ENCODE measurements at regions not wholly inside any gene's neighbourhood (a gene's known extent, or its start where the extent isn't known, plus 50 kb on each side); places are given as distances from the start of the nearest gene placed in this dataset.

DNA sequence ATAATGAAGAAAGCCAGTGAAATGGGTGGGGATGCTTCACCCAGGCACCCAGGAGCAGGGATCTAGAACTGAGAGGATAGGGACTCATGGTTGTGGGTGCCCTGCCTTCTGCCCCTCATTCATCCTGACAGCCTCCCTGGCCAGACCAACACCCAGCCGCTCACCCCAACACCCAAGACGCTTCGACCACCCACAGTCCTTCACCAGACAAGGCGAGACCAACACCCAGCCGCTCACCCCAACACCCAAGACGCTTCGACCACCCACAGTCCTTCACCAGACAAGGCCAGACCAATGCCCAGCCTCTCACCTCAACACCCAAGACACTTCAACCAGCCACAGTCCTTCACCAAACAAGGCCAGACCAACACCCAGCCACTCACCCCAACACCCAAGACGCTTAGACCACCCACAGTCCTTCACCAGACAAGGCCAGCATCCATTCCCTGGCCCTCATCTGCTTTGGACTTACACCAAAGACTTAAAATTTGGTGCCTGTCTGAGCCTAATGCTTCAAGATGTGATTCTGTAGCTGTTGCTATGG is 131.5 kb downstream of the ANKRD60 start:
- WGBS, 2 donors, result 66 to 77% methylated on average over 8 of the region's 8 CpGs
- Histone ChIP-seq H3K36me3 (ENCODE audit: control insufficient read depth in 4 of 4, insufficient read depth in 4 of 4, low read length in 4 of 4) (no peaks in the 10 kb centered on the region), H3K9me3 (ENCODE audit: control insufficient read depth in 4 of 4, insufficient read depth in 3 of 4, low read length in 3 of 4) (no peaks in the 10 kb centered on the region), H3K27me3 (ENCODE audit: control insufficient read depth in 3 of 3, insufficient read depth in 3 of 3, low read length in 2 of 3) (peaks cover 0 to 2% (median 0%) of the 10 kb centered on the region in 3 donors), H3K4me1 (ENCODE audit: control insufficient read depth in 5 of 5, insufficient read depth in 5 of 5, low read length in 5 of 5) (peaks cover 0 to 6% (median 0%) of the 10 kb centered on the region in 5 donors), H3K9ac (ENCODE audit: insufficient read depth in 1 of 2, low read length in 2 of 2) (no peak overlapping the region), H3K27ac (ENCODE audit: low read depth in 1 of 2, low read length in 1 of 2) (no peak overlapping the region), H3K4me3 (no peak overlapping the region)
- no peak for DNase-seq
- TF ChIP-seq, protein P1, sequence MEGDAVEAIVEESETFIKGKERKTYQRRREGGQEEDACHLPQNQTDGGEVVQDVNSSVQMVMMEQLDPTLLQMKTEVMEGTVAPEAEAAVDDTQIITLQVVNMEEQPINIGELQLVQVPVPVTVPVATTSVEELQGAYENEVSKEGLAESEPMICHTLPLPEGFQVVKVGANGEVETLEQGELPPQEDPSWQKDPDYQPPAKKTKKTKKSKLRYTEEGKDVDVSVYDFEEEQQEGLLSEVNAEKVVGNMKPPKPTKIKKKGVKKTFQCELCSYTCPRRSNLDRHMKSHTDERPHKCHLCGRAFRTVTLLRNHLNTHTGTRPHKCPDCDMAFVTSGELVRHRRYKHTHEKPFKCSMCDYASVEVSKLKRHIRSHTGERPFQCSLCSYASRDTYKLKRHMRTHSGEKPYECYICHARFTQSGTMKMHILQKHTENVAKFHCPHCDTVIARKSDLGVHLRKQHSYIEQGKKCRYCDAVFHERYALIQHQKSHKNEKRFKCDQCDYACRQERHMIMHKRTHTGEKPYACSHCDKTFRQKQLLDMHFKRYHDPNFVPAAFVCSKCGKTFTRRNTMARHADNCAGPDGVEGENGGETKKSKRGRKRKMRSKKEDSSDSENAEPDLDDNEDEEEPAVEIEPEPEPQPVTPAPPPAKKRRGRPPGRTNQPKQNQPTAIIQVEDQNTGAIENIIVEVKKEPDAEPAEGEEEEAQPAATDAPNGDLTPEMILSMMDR (IDR thresholded peaks at IDR 0.05; ENCODE audit: control extremely low read depth, extremely low read depth), result no peak
- ATAC-seq (ENCODE audit: insufficient read depth, low FRiP score), result no peak

DNA sequence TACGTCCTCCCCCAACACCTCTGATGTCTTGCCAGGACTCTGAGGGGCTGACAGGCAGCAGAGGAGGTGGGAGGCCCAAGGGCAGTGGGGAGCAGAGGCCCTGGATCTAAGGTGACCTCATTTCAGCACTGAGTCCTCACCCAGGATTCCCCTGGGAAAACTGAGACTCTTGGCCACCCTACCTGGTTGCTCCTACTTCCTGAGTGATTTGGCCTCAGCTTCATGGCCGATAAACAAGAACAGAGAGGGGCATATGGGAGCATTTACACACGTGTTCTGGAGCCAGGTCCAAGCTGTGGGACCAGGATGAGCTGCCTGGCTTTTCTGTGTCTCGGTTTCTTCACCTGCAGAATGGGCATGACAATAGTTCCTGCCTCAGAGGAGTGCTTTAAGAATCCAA is 133.8 kb downstream of the ANKRD60 start:
- Histone ChIP-seq H3K4me3 (no peak overlapping the region), H3K27ac (ENCODE audit: low read depth in 1 of 2, low read length in 1 of 2) (no peak overlapping the region), H3K9me3 (ENCODE audit: control insufficient read depth in 4 of 4, insufficient read depth in 3 of 4, low read length in 3 of 4) (peaks cover 0 to 5% (median 0%) of the 10 kb centered on the region in 4 donors), H3K36me3 (ENCODE audit: control insufficient read depth in 4 of 4, insufficient read depth in 4 of 4, low read length in 4 of 4) (no peaks in the 10 kb centered on the region), H3K4me1 (ENCODE audit: control insufficient read depth in 5 of 5, insufficient read depth in 5 of 5, low read length in 5 of 5) (peaks cover 0 to 6% (median 0%) of the 10 kb centered on the region in 5 donors), H3K9ac (ENCODE audit: insufficient read depth in 1 of 2, low read length in 2 of 2) (no peak overlapping the region), H3K27me3 (ENCODE audit: control insufficient read depth in 3 of 3, insufficient read depth in 3 of 3, low read length in 2 of 3) (peaks cover 0 to 2% (median 0%) of the 10 kb centered on the region in 3 donors)
- WGBS, 2 donors, result 65 to 78% methylated on average over 4 of the region's 4 CpGs
- peak in 1 of 3 donors; percentile 7 for DNase-seq
- ATAC-seq (ENCODE audit: insufficient read depth, low FRiP score), result no peak
- TF ChIP-seq, protein P1 (IDR thresholded peaks at IDR 0.05; ENCODE audit: control extremely low read depth, extremely low read depth), result no peak

DNA sequence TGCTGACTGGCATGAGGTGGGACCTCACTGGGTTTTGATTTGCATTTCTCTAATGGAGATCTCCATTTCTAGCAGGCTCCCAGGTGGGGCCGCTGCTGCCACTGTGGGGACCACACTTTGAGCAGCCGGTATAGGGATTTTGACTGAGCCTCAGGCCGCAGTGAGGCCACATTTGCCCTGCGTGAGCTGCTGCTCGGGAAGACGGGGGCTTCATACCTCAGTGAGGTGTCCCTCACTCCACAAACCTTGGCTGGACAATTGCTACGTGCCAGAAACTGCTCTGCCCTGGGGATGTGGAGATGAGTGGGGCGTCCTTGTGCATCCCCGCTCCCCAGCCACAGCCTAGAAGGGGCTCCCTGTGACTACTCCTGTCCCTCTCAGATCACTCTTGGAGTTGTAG is 134.3 kb downstream of the ANKRD60 start:
- ATAC-seq (ENCODE audit: insufficient read depth, low FRiP score) (no peak), DNase-seq (peak in 1 of 3 donors; percentile 2)
- Histone ChIP-seq H3K27me3 (ENCODE audit: control insufficient read depth in 3 of 3, insufficient read depth in 3 of 3, low read length in 2 of 3) (peaks cover 0 to 2% (median 0%) of the 10 kb centered on the region in 3 donors), H3K9ac (ENCODE audit: insufficient read depth in 1 of 2, low read length in 2 of 2) (no peak overlapping the region), H3K4me3 (no peak overlapping the region), H3K27ac (ENCODE audit: low read depth in 1 of 2, low read length in 1 of 2) (no peak overlapping the region), H3K9me3 (ENCODE audit: control insufficient read depth in 4 of 4, insufficient read depth in 3 of 4, low read length in 3 of 4) (peaks cover 0 to 5% (median 0%) of the 10 kb centered on the region in 4 donors), H3K4me1 (ENCODE audit: control insufficient read depth in 5 of 5, insufficient read depth in 5 of 5, low read length in 5 of 5) (peaks cover 0 to 6% (median 0%) of the 10 kb centered on the region in 5 donors), H3K36me3 (ENCODE audit: control insufficient read depth in 4 of 4, insufficient read depth in 4 of 4, low read length in 4 of 4) (no peaks in the 10 kb centered on the region)
- 93 to 95% methylated on average over 9 of the region's 9 CpGs for WGBS, 2 donors
- TF ChIP-seq, protein P1 (IDR thresholded peaks at IDR 0.05; ENCODE audit: control extremely low read depth, extremely low read depth), result no peak

DNA sequence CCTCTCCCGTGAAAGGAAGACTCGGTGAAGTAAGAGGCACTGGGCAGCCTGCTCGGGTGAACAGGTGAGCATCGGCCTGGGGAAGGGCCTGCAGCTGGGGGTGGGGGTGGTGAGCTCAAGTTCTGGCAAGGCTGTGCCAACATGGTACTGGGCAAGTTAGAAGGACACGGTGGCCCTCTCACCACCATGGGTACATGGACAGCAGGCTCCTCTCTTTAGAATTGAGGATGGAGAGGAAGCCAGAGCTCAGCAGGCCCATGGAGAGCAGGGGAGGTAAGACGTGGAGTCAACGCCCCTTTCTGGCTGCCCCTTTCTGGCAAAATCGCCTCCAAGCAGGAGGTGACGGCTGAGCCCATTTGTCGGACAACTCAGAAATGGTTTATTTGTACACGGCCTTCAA is 135.6 kb downstream of the ANKRD60 start:
- H3K4me1 ChIP-seq (ENCODE audit: control insufficient read depth in 5 of 5, insufficient read depth in 5 of 5, low read length in 5 of 5), result no peaks in the 10 kb centered on the region

More for the DNA sequence above, 135.6 kb downstream of the ANKRD60 start:
- WGBS, 2 donors, result 90 to 91% methylated on average over 11 of the region's 11 CpGs
- Histone ChIP-seq H3K27me3 (ENCODE audit: control insufficient read depth in 3 of 3, insufficient read depth in 3 of 3, low read length in 2 of 3) (peaks cover 0 to 2% (median 0%) of the 10 kb centered on the region in 3 donors), H3K4me3 (no peak overlapping the region), H3K36me3 (ENCODE audit: control insufficient read depth in 4 of 4, insufficient read depth in 4 of 4, low read length in 4 of 4) (no peaks in the 10 kb centered on the region), H3K9ac (ENCODE audit: insufficient read depth in 1 of 2, low read length in 2 of 2) (no peak overlapping the region), H3K27ac (ENCODE audit: low read depth in 1 of 2, low read length in 1 of 2) (no peak overlapping the region), H3K9me3 (ENCODE audit: control insufficient read depth in 4 of 4, insufficient read depth in 3 of 4, low read length in 3 of 4) (peaks cover 0 to 5% (median 0%) of the 10 kb centered on the region in 4 donors)
- no peak for ATAC-seq (ENCODE audit: insufficient read depth, low FRiP score)
- peak in 1 of 3 donors; percentile 3 for DNase-seq
- TF ChIP-seq, protein P1 (IDR thresholded peaks at IDR 0.05; ENCODE audit: control extremely low read depth, extremely low read depth), result no peak

All from lung (tissue), 11 donors.